WTC11 (cell line): ENCODE measurements at regions not wholly inside any gene's neighbourhood (a gene's known extent, or its start where the extent isn't known, plus 50 kb on each side); places are given as distances from the start of the nearest gene placed in this dataset.

Experiments used
- ATAC-seq: fragments of 200-7000 bp; cut with Tn5 transposase; 2 replicates; pipeline ENCODE4 v1.10.0; 2021; ENCODE audit warnings: mild to moderate bottlenecking, moderate library complexity
- CTCF ChIA-PET: fragments of 300-600 bp; sonication (Branson Sonifier 250); formaldehyde crosslinking; loops from one replicate; lab custom pipeline; 2021; ENCODE audit warnings: antibody characterized with exemption; lab: Charles Lee
- POLR2A ChIA-PET: fragments of 350-600 bp; sonication (Branson Sonifier 250); formaldehyde crosslinking; loops from one replicate; lab custom pipeline; 2021; ENCODE audit warnings: antibody characterized with exemption; lab: Charles Lee
- DNase-seq: peaks from one replicate; pipeline ENCODE4 v3.0.0; 2021; ENCODE audit warnings: low spot score
- H3K27ac Mint-ChIP-seq: 2 replicates; pipeline ENCODE4 v1.8.0; 2021; ENCODE audit warnings: mixed read lengths
- H3K27me3 Mint-ChIP-seq: 2 replicates; pipeline ENCODE4 v1.8.0; 2021; ENCODE audit warnings: low read depth, mild to moderate bottlenecking, moderate library complexity, mixed read lengths
- H3K36me3 Mint-ChIP-seq: 2 replicates; pipeline ENCODE4 v1.8.0; 2021; ENCODE audit warnings: mixed read lengths
- H3K4me1 Mint-ChIP-seq: 2 replicates; pipeline ENCODE4 v1.8.0; 2022; ENCODE audit warnings: mixed read lengths
- H3K4me3 Mint-ChIP-seq: 2 replicates; pipeline ENCODE4 v1.8.0; 2021; ENCODE audit warnings: mild to moderate bottlenecking, moderate library complexity, mixed read lengths
- H3K9me3 Mint-ChIP-seq: 2 replicates; pipeline ENCODE4 v1.8.0; 2021; ENCODE audit warnings: mixed read lengths
- AR ChIP-seq: fragments of 250-450 bp; sonication (Bioruptor Pico); IDR thresholded peaks from 2 replicates; pipeline ENCODE4 v1.9.0; 2021; ENCODE audit warnings: mild to moderate bottlenecking
- ATF3 ChIP-seq: sonication (generic); formaldehyde crosslinking; conservative IDR thresholded peaks from 2 replicates; pipeline ENCODE4 v1.8.1; 2022; ENCODE audit warnings: mild to moderate bottlenecking, missing genetic modification reagents
- ATF6 ChIP-seq: sonication (generic); formaldehyde crosslinking; IDR thresholded peaks from 2 replicates; pipeline ENCODE4 v1.8.1; 2023; ENCODE audit warnings: mild to moderate bottlenecking, missing genetic modification reagents
- CTCF ChIP-seq: fragments of 200-600 bp; IDR thresholded peaks from 2 replicates; pipeline ENCODE4 v1.8.0; 2022; ENCODE audit warnings: antibody characterized with exemption
- ERG ChIP-seq: fragments of 250-450 bp; sonication (Bioruptor Pico); IDR thresholded peaks from 2 replicates; pipeline ENCODE4 v1.8.0; 2021; ENCODE audit warnings: mild to moderate bottlenecking
- HMGA2 ChIP-seq: fragments of 250-450 bp; sonication (Bioruptor Pico); IDR thresholded peaks from 2 replicates; pipeline ENCODE4 v1.4.0; 2021; ENCODE audit warnings: mild to moderate bottlenecking, moderate library complexity
- IRF2 ChIP-seq: sonication (generic); formaldehyde crosslinking; IDR thresholded peaks from 2 replicates; pipeline ENCODE4 v1.8.0; 2022; ENCODE audit warnings: low read depth, missing genetic modification reagents, borderline replicate concordance
- JUN ChIP-seq: sonication (generic); formaldehyde crosslinking; IDR thresholded peaks from 2 replicates; pipeline ENCODE4 v1.8.0; 2023; ENCODE audit warnings: mild to moderate bottlenecking, missing genetic modification reagents
- NR1H2 ChIP-seq: sonication (generic); formaldehyde crosslinking; IDR thresholded peaks from 2 replicates; pipeline ENCODE4 v1.9.0; 2021; ENCODE audit warnings: mild to moderate bottlenecking, moderate library complexity, missing genetic modification reagents
- PRRX2 ChIP-seq: fragments of 250-450 bp; sonication (Bioruptor Pico); IDR thresholded peaks from 2 replicates; pipeline ENCODE4 v1.8.0; 2021; ENCODE audit warnings: mild to moderate bottlenecking
- RELA ChIP-seq: sonication (generic); formaldehyde crosslinking; IDR thresholded peaks from 2 replicates; pipeline ENCODE4 v1.8.1; 2022; ENCODE audit warnings: missing genetic modification reagents, mild to moderate bottlenecking, borderline replicate concordance
- TEAD4 ChIP-seq: sonication (generic); formaldehyde crosslinking; IDR thresholded peaks from 2 replicates; pipeline ENCODE4 v1.8.0; 2022; ENCODE audit warnings: mild to moderate bottlenecking, missing genetic modification reagents
- USF2 ChIP-seq: sonication (generic); formaldehyde crosslinking; IDR thresholded peaks from 2 replicates; pipeline ENCODE4 v1.8.1; 2023; ENCODE audit warnings: mild to moderate bottlenecking, missing genetic modification reagents, moderate library complexity
- ZNF232 ChIP-seq: sonication (generic); formaldehyde crosslinking; IDR thresholded peaks from 2 replicates; pipeline ENCODE4 v1.8.0; 2022; ENCODE audit warnings: mild to moderate bottlenecking, missing genetic modification reagents
- ZNF317 ChIP-seq: sonication (generic); formaldehyde crosslinking; IDR thresholded peaks from 2 replicates; pipeline ENCODE4 v1.8.1; 2023; ENCODE audit warnings: low read depth, mild to moderate bottlenecking, moderate library complexity, missing genetic modification reagents, borderline replicate concordance

GRCh38 chr2:48253301-48253700, 61.2 kb upstream of the FOXN2 start (continued):
- TF ChIP-seq ERG (CRISPR knock-in tag): no peak

- no peak for TF ChIP-seq TEAD4 (CRISPR knock-in tag)
- no peak for TF ChIP-seq ZNF232 (CRISPR knock-in tag)
- TF ChIP-seq NR1H2: no peak
- TF ChIP-seq CTCF: no peak
- no peak for TF ChIP-seq IRF2
- no peak for TF ChIP-seq ZNF317
- no peak for TF ChIP-seq PRRX2 (CRISPR knock-in tag)
- no peak for TF ChIP-seq JUN
- no peak for TF ChIP-seq HMGA2
- no peak for TF ChIP-seq ATF6 (CRISPR knock-in tag)
- no peak for TF ChIP-seq RELA
- no peak for TF ChIP-seq AR (CRISPR knock-in tag)
- Mint-ChIP-seq H3K4me3 (no peak overlapping the region), H3K4me1 (0 out of 2 replicates have a peak, but pooled peaks cover under 1% of the 10 kb centered on the region), H3K27me3 (no peaks in the 10 kb centered on the region), H3K9me3 (no peaks in the 10 kb centered on the region), H3K27ac (no peak overlapping the region), H3K36me3 (no peaks in the 10 kb centered on the region)
- ATAC-seq: no peak
- no peak for DNase-seq
- CTCF ChIA-PET: no interaction called here
- POLR2A ChIA-PET: no interaction called here
These were observed 59.6 kb upstream of the FOXN2 start for GRCh38 chr2:48254839-48255238.

- CTCF ChIA-PET: no interaction called here
These were observed 57.0 kb upstream of the FOXN2 start for GRCh38 chr2:48257456-48257855.

More at GRCh38 chr2:48257456-48257855, 57.0 kb upstream of the FOXN2 start:
- ATAC-seq (no peak), DNase-seq (no peak)
- H3K27ac Mint-ChIP-seq: no peak overlapping the region
- POLR2A ChIA-PET: no interaction called here
- no peaks in the 10 kb centered on the region for H3K4me1 Mint-ChIP-seq
- H3K9me3 Mint-ChIP-seq: no peaks in the 10 kb centered on the region
- no peak overlapping the region for H3K4me3 Mint-ChIP-seq
- H3K27me3 Mint-ChIP-seq: no peaks in the 10 kb centered on the region
- no peak for TF ChIP-seq ATF3 (CRISPR knock-in tag)
- no peak for TF ChIP-seq USF2 (CRISPR knock-in tag)
- H3K36me3 Mint-ChIP-seq: no peaks in the 10 kb centered on the region
